ENCODE measurements at regions not wholly inside any gene's neighbourhood (a gene's known extent, or its start where the extent isn't known, plus 50 kb on each side); places are given as distances from the start of the nearest gene placed in this dataset.

DNA sequence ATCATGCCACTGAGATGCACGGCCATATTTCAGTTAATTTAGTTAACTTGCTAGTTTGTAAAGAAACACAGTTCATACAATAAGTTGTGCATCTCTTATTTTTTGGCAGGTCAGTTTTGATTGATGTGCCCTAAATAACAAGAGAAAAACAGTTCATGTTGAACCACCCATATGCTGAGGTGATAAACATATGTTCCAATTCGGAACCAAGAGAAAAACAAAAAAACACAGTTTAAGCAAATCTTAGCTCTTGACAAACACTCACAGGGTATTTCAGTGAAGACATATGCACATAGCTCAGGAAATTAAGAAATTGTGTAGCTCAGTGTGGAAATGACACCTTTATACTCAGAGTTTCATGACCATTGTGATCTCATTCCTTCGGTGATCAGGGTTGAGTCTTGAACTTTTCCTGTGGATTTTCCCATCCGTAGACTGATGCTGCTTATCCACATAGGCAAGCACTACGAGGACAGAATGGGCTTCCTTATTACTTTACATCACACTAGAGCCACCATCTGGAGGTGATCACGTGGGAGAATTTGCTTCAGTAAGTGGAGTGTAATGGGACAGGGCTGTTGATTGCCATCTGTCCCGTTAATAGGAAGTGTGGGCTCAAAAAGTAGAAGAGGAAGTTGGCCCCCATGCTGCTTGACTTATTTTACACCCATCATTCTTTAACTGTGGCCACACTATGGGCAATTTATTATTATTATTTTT, 773.0 kb downstream of the MTRR start:
- Histone ChIP-seq H3K27me3 (ENCODE audit: low read depth, low read length) (no peaks in the 10 kb centered on the region), H4K20me1 (ENCODE audit: insufficient read depth, low read length) (no peaks in the 10 kb centered on the region), H3K4me3 (ENCODE audit: low read length) (no peak overlapping the region), H3K9ac (ENCODE audit: low read length) (no peak overlapping the region), H3K79me2 (ENCODE audit: low read length) (no peaks in the 10 kb centered on the region), H3K36me3 (replicated peaks; ENCODE audit: low read depth, low read length) (no peaks in the 10 kb centered on the region), H3K4me1 (ENCODE audit: low read length) (no peaks in the 10 kb centered on the region), H3K9me3 (ENCODE audit: insufficient read depth, low read length) (no peaks in the 10 kb centered on the region), H2AFZ (ENCODE audit: low read depth, low read length) (no peak overlapping the region), H3K4me2 (ENCODE audit: low read length) (no peak overlapping the region), H3K27ac (ENCODE audit: low read length) (no peak overlapping the region)
- TF ChIP-seq EZH2phosphoT487 (IDR thresholded peaks at IDR 0.05; ENCODE audit: low read depth): no peak
- TF ChIP-seq, protein P1, sequence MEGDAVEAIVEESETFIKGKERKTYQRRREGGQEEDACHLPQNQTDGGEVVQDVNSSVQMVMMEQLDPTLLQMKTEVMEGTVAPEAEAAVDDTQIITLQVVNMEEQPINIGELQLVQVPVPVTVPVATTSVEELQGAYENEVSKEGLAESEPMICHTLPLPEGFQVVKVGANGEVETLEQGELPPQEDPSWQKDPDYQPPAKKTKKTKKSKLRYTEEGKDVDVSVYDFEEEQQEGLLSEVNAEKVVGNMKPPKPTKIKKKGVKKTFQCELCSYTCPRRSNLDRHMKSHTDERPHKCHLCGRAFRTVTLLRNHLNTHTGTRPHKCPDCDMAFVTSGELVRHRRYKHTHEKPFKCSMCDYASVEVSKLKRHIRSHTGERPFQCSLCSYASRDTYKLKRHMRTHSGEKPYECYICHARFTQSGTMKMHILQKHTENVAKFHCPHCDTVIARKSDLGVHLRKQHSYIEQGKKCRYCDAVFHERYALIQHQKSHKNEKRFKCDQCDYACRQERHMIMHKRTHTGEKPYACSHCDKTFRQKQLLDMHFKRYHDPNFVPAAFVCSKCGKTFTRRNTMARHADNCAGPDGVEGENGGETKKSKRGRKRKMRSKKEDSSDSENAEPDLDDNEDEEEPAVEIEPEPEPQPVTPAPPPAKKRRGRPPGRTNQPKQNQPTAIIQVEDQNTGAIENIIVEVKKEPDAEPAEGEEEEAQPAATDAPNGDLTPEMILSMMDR (IDR thresholded peaks at IDR 0.05; ENCODE audit: low read depth, low read length): no peak

DNA sequence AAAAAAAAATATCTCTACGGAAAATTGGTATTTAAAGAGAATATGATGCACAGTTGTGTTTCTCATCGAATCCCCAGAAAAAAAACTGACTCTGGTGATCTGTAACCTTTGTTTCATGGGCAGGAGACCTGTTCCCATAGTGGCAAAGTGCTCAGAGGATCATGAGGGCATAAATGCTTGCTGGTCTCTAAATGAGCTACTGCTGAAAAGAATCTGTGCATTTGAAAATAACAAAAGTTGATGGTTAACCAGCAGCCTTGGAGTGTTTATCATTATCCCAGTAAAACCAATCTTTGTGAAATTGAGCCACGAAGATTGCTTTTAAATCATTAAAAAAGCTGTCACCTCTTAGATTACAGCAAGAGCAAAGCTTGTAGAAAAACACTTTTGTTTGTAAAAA, 775.4 kb downstream of the MTRR start:
- Histone ChIP-seq H3K4me1 (ENCODE audit: low read length) (no peaks in the 10 kb centered on the region), H3K36me3 (replicated peaks; ENCODE audit: low read depth, low read length) (no peaks in the 10 kb centered on the region), H2AFZ (ENCODE audit: low read depth, low read length) (no peak overlapping the region), H3K9ac (ENCODE audit: low read length) (no peak overlapping the region), H3K79me2 (ENCODE audit: low read length) (no peaks in the 10 kb centered on the region), H3K4me3 (ENCODE audit: low read length) (no peak overlapping the region), H3K27ac (ENCODE audit: low read length) (no peak overlapping the region), H3K9me3 (ENCODE audit: insufficient read depth, low read length) (no peaks in the 10 kb centered on the region), H3K27me3 (ENCODE audit: low read depth, low read length) (no peaks in the 10 kb centered on the region), H3K4me2 (ENCODE audit: low read length) (no peak overlapping the region), H4K20me1 (ENCODE audit: insufficient read depth, low read length) (no peaks in the 10 kb centered on the region)
- TF ChIP-seq, protein P1 (IDR thresholded peaks at IDR 0.05; ENCODE audit: low read depth, low read length): no peak
- TF ChIP-seq EZH2phosphoT487 (IDR thresholded peaks at IDR 0.05; ENCODE audit: low read depth): no peak

DNA sequence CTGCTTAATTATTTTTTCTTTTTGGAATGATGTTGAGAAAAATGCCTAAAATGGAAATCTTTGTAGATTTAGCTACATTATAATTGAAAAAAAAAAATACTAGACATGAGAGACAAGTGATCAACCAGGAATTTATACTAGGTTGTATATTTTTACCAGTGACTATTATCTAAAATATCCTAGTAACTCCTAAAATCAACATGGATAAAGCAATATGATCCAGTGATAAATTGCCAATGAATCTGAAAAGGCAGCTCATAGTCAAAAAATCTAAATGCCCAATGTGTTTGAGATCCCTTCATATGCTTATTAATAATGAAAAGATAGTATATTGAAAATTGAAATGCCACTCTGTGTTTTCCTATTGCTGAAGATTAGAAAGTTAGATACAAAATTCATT, 778.2 kb downstream of the MTRR start:
- no peak overlapping the region for H2AFZ ChIP-seq (ENCODE audit: low read depth, low read length)
- H3K4me3 ChIP-seq (ENCODE audit: low read length): no peak overlapping the region
- H3K9me3 ChIP-seq (ENCODE audit: insufficient read depth, low read length): no peaks in the 10 kb centered on the region
- no peak overlapping the region for H3K4me2 ChIP-seq (ENCODE audit: low read length)
- H4K20me1 ChIP-seq (ENCODE audit: insufficient read depth, low read length): no peaks in the 10 kb centered on the region
- no peaks in the 10 kb centered on the region for H3K79me2 ChIP-seq (ENCODE audit: low read length)
- H3K27me3 ChIP-seq (ENCODE audit: low read depth, low read length): no peaks in the 10 kb centered on the region
- no peak overlapping the region for H3K9ac ChIP-seq (ENCODE audit: low read length)
- no peak overlapping the region for H3K27ac ChIP-seq (ENCODE audit: low read length)
- TF ChIP-seq, protein P1 (IDR thresholded peaks at IDR 0.05; ENCODE audit: low read depth, low read length): no peak
- TF ChIP-seq EZH2phosphoT487 (IDR thresholded peaks at IDR 0.05; ENCODE audit: low read depth): no peak
- no peaks in the 10 kb centered on the region for H3K4me1 ChIP-seq (ENCODE audit: low read length)
- no peaks in the 10 kb centered on the region for H3K36me3 ChIP-seq (replicated peaks; ENCODE audit: low read depth, low read length)

DNA sequence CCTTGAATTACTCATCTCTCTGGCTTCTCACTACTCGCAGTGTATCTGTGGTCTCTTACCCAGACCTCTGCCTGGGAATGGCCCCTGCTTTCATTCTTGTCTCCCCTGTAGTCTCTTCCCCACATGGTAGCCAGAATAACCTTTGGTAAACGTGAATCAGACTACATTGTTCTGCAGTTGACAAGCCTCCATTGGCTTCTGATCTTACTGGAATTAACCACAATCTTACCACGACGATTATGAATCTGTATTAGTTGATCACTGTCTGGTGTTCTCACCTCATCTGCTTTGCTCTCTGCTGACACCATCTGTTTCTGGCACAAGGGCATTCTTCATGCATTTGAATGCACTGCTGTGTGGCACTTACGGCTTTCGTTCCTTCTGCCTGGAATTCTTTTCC, 781.2 kb downstream of the MTRR start:
- Histone ChIP-seq H3K27me3 (ENCODE audit: low read depth, low read length) (no peaks in the 10 kb centered on the region), H2AFZ (ENCODE audit: low read depth, low read length) (no peak overlapping the region), H3K27ac (ENCODE audit: low read length) (no peak overlapping the region), H3K9me3 (ENCODE audit: insufficient read depth, low read length) (no peaks in the 10 kb centered on the region), H3K4me1 (ENCODE audit: low read length) (no peaks in the 10 kb centered on the region), H3K4me2 (ENCODE audit: low read length) (no peak overlapping the region), H4K20me1 (ENCODE audit: insufficient read depth, low read length) (no peaks in the 10 kb centered on the region), H3K4me3 (ENCODE audit: low read length) (no peak overlapping the region), H3K9ac (ENCODE audit: low read length) (no peak overlapping the region), H3K36me3 (replicated peaks; ENCODE audit: low read depth, low read length) (no peaks in the 10 kb centered on the region), H3K79me2 (ENCODE audit: low read length) (no peaks in the 10 kb centered on the region)
- TF ChIP-seq, protein P1 (IDR thresholded peaks at IDR 0.05; ENCODE audit: low read depth, low read length): no peak
- TF ChIP-seq EZH2phosphoT487 (IDR thresholded peaks at IDR 0.05; ENCODE audit: low read depth): no peak
